Activated naive CD8-positive, alpha-beta T cell treated with anti-CD3 and anti-CD28 coated beads, Interleukin-2, amount 50 U/mL, for 24 hours (primary cell): ENCODE measurements at regions not wholly inside any gene's neighbourhood (a gene's known extent, or its start where the extent isn't known, plus 50 kb on each side); places are given as distances from the start of the nearest gene placed in this dataset.
A peak's percentile ranks its signal among the peaks of the same experiment; 100 is the strongest.
"Not testable (repeated sequence)": the region's sequence is repeated elsewhere in the genome, so short reads cannot be mapped to it uniquely, and the experiment has no call there.

ENCODE experiments used
- ATAC-seq: fragments of 150-1000 bp; cut with Tn5 transposase; one replicate; pipeline ENCODE4 v1.10.0; 2021
- DNase-seq: peaks from one replicate; pipeline ENCODE4 v3.0.0; 2021
- H3K27ac Mint-ChIP-seq: one replicate; pipeline ENCODE4 v1.8.0; 2021; ENCODE audit warnings: mild to moderate bottlenecking, mixed read lengths
- H3K27me3 Mint-ChIP-seq: one replicate; pipeline ENCODE4 v1.8.0; 2021; ENCODE audit warnings: mixed read lengths
- H3K36me3 Mint-ChIP-seq: one replicate; pipeline ENCODE4 v1.8.0; 2021; ENCODE audit warnings: low read depth, mixed read lengths
- H3K4me1 Mint-ChIP-seq: one replicate; pipeline ENCODE4 v1.8.0; 2021; ENCODE audit warnings: mixed read lengths
- H3K4me3 Mint-ChIP-seq: one replicate; pipeline ENCODE4 v1.8.0; 2021; ENCODE audit warnings: mild to moderate bottlenecking, moderate library complexity, mixed read lengths
- H3K9me3 Mint-ChIP-seq: one replicate; pipeline ENCODE4 v1.8.0; 2021; ENCODE audit warnings: mixed read lengths

DNA sequence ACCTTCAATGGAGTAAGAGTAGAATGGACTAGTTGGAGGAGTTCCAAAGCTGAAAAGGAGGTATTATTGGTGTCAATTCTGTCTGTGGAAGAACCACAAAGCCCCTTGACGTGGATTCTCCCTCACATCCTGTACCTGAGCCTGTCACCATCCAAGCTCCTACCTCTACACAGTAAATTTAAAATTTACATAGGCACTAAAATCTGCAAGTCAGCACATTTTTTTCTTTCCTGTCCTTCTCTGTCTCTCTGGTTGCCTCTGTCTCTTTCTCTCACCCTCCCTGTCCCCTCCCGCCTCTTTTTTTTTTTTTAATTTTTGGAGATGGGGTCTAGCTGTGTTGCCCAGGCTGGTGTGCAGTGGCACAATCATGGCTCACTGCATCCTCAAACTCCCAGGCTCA, 236.2 kb downstream of the ZNF37A start:
- not testable (repeated sequence) for DNase-seq, H3K4me1 Mint-ChIP-seq, H3K36me3 Mint-ChIP-seq, H3K4me3 Mint-ChIP-seq, H3K27me3 Mint-ChIP-seq, ATAC-seq, H3K27ac Mint-ChIP-seq, H3K9me3 Mint-ChIP-seq

DNA sequence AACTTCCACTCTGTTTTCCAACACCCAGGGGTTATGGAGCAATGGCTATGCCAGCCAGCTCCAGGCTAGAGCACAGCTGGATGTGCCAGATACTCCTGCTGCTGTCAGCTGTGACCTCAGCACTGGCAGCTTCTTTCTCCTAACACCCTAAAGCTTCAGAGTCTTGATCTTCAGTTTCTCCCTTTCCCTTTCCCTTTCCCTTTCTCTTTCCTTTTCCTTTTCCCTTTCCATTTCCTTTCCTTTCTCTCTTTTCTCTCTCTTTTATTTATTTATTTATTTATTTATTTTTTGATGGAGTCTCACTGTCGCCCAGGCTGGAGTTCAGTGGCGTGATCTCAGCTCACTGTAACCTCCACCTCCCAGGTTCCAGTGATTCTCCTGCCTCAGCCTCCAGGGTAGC, 237.0 kb downstream of the ZNF37A start:
- not testable (repeated sequence) for H3K27me3 Mint-ChIP-seq, H3K36me3 Mint-ChIP-seq, DNase-seq, H3K9me3 Mint-ChIP-seq, H3K27ac Mint-ChIP-seq, H3K4me1 Mint-ChIP-seq, H3K4me3 Mint-ChIP-seq, ATAC-seq

DNA sequence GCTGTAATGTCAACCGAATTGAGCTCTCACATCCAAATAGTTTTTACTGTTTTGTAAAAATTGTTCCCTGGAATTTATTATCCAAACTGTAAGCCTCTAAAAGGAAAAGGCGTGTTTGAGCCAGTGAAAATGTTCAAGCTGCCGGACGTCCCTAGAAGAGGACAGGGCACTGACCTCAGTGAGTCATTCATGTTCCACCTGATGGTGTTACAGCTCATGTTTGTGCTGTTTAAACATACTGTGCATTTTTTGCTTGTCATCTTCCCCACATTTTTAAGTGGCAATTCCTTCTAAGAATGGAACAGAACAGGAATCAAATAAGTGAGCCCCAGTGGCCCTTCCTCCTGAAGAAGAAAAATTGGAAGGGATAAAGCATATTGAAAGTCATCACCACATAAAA, 239.6 kb downstream of the ZNF37A start:
- not testable (repeated sequence) for ATAC-seq, H3K36me3 Mint-ChIP-seq, H3K9me3 Mint-ChIP-seq, H3K4me3 Mint-ChIP-seq, H3K27ac Mint-ChIP-seq, DNase-seq, H3K27me3 Mint-ChIP-seq, H3K4me1 Mint-ChIP-seq

DNA sequence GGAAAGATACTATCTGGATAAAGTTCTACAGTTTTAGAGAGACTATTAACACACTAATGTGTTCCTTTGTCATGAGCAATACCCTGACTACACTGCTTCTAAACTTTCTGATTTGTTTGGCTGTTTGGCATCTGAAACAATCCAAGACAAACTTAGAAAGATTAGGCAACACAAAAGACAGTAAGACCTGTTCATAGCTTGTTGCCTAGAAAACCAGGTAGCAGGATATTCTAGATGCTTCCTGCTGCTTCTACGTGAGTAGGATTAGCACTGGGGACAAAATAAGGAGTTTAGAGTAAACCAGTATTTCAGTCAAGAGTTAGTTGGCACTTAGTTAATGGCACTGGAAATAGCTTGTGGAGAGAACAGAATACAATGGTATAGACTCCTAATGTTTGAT, 256.5 kb downstream of the ZNF37A start:
- DNase-seq, H3K36me3 Mint-ChIP-seq, H3K9me3 Mint-ChIP-seq, H3K4me1 Mint-ChIP-seq, H3K4me3 Mint-ChIP-seq, H3K27ac Mint-ChIP-seq, ATAC-seq: not testable (repeated sequence)
- peaks cover 14% of the 10 kb centered on the region for H3K27me3 Mint-ChIP-seq

DNA sequence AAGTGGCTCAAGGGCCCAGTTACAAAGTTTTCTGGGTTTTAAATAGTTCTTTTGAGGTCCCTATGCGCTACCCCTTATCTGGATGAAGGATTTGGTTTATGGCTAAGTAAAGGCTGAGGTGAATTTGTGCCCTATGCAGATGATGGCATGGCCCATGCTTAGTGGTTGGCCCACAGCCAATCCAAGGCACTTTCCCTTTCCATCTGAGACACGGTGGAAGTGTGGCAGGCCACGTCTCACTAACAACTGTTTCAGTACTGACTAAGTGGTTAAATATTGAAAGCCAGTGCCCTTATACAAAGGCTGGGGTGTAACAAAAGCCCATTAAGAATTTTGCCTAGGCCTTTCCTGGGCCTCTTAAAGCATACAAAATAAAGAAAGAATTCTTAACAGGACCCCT, 260.3 kb downstream of the ZNF37A start:
- H3K4me1 Mint-ChIP-seq: peaks cover 13% of the 10 kb centered on the region
- H3K4me3 Mint-ChIP-seq, H3K9me3 Mint-ChIP-seq, H3K27ac Mint-ChIP-seq, ATAC-seq, H3K27me3 Mint-ChIP-seq, H3K36me3 Mint-ChIP-seq, DNase-seq: not testable (repeated sequence)

DNA sequence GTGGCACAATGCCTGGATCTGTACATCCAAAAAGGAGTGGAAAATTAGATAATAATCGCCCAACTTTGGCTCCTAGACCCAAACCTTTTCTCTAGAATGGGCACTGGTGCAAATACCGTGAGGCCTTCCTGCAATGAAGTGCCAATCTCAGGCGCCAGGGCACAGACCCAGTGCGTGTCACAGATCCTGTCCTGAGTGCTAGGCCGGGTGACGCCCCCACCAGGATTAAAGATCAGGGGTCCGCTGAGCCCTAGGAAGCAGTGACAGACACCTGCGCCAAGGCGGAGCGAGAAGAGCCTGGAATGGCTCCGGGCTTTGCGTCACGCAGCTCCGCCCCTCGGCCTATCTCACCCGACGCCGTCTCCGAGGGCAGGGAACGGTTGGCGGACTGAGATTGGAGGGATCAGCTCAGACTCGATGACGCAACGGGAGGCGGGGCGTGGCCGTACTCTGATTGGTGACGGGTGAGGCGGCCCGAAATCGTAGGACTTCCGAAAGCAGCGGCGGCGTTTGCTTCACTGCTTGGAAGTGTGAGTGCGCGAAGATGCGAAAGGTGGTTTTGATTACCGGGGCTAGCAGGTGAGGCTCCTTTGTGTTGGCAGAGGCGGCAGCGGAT, 261.9 kb downstream of the ZNF37A start:
- not testable (repeated sequence) for H3K27me3 Mint-ChIP-seq, H3K9me3 Mint-ChIP-seq, H3K36me3 Mint-ChIP-seq
- peak; percentile 71 for DNase-seq
- Mint-ChIP-seq H3K4me1 (peaks cover 13% of the 10 kb centered on the region), H3K4me3 (peak overlapping the region; percentile 85), H3K27ac (peak overlapping the region; percentile 91)
- peak; percentile 99 for ATAC-seq

DNA sequence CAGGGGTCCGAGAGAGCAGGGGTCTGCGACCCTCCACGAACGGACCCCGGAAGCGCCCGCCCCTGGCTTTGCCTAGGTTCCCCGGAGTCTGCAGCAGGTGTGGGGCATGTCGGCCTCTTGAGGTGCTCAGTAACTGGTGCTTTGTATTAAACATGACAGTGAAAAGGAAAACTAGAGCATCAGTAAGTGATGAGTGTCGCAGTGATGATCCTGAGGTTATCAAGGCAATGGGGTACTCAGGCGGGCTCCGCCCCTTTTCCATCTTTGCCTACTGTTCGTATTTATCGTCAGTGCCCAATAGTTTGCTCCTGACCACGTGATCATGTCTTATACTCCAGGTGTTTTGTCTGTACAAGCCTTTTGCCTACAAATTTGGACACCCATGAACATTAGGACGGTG, 262.4 kb downstream of the ZNF37A start:
- not testable (repeated sequence) for H3K27me3 Mint-ChIP-seq, DNase-seq, H3K9me3 Mint-ChIP-seq, H3K36me3 Mint-ChIP-seq
- ATAC-seq: peak; percentile 30
- Mint-ChIP-seq H3K4me1 (peaks cover 13% of the 10 kb centered on the region), H3K27ac (peak overlapping the region; percentile 91), H3K4me3 (peak overlapping the region; percentile 85)

DNA sequence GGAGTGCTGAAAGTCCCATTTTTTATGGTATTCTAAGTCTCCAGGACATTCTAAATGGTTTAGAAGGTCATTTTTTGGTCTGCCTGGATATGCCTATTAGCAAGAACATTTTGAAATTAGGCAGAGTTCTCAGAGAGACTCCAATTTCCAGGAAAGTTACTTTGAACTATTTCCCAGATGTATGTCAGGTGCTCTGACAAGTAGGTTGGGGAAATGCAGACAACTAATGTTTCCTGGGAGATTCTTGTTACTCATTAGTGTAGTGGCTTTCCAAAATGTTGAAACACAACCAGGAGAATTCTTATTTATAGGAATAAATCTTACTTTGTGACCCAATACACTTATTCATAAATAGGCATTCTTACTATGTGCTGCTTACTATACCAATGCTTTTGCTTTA, 268.4 kb downstream of the ZNF37A start:
- peaks cover 35% of the 10 kb centered on the region for H3K36me3 Mint-ChIP-seq
- not testable (repeated sequence) for ATAC-seq, H3K4me3 Mint-ChIP-seq, DNase-seq, H3K27ac Mint-ChIP-seq, H3K27me3 Mint-ChIP-seq, H3K9me3 Mint-ChIP-seq
- H3K4me1 Mint-ChIP-seq: peaks cover 15% of the 10 kb centered on the region

DNA sequence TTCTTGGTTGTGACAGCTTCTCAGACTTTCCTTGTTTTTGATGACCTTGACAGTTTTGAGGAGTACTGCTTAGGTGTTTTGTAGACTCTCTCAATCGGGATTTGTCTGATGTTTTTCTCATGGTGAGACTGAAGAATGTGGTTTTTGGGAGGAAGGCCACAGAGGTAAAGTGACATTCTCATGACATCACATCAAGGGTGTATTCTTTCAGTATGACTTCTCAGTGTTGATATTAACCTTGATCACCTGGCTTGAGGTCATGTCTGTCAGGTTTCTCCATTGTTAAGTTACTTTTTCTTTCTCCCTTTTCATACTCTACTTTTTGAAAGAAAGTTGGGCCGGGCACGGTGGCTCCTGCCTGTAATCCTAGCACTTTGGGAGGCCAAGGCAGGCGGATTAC, 269.9 kb downstream of the ZNF37A start:
- H3K4me3 Mint-ChIP-seq, H3K4me1 Mint-ChIP-seq, ATAC-seq, DNase-seq, H3K27ac Mint-ChIP-seq, H3K27me3 Mint-ChIP-seq, H3K9me3 Mint-ChIP-seq: not testable (repeated sequence)
- peaks cover 36% of the 10 kb centered on the region for H3K36me3 Mint-ChIP-seq

DNA sequence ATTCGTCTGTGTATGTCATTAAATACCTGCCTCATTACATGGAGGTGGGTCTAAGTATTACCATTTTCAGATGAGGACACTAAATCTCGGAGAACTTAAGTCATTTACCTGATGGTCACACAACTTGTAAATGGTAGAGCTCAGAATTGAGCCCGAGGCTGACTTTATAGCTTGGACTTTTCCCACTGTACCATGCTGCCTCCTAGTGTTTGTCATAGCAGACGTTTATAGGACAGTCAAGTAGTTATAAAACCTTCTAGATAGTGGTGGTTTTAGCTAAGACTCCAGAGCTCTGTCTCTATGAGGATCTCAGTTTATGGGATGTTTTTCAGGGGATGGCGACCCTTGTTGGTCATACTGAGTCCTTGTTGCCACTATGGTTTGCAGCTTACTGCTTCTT, 271.8 kb downstream of the ZNF37A start:
- H3K36me3 Mint-ChIP-seq: peaks cover 41% of the 10 kb centered on the region
- H3K9me3 Mint-ChIP-seq, DNase-seq, H3K4me1 Mint-ChIP-seq, H3K27me3 Mint-ChIP-seq, H3K4me3 Mint-ChIP-seq, ATAC-seq, H3K27ac Mint-ChIP-seq: not testable (repeated sequence)

DNA sequence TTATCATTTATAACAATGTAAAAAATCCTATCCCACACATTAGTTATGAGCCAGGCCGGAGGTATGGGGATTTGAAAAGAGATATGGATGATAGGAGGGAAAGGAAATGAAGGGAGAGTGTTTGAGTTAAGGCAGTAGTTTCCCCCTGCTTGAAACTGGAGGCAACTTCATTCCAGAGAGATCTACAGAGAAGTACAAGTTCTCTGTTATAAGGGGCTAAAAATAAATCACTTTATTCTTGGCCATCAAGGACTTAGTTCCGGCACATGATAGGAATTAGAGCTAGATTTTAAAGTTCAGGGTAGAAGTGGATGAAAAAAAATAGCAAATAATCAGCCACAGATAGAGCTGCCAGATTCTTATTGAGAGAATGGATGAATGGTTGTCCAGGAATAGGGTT, 289.7 kb downstream of the ZNF37A start:
- not testable (repeated sequence) for H3K4me1 Mint-ChIP-seq, H3K9me3 Mint-ChIP-seq, DNase-seq, H3K27ac Mint-ChIP-seq, H3K27me3 Mint-ChIP-seq, H3K36me3 Mint-ChIP-seq, ATAC-seq, H3K4me3 Mint-ChIP-seq

DNA sequence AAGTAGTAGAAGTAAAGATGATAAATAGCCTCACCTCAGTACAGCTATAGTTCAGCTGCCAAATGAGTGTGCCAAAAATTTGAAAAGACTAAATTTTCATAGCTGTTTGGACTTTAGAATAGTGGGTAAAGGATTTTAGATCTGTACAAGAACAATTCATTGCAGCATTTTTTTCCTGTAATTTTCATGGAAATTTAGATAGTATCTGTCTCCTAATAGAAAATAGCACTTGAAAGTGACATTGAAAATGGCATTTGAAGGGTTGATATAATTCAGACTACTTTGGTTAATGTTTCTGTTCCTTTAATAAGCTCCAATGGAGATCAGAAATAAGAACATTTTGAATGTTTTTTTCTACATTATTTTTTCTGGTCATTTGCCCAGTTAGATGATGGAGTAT, 292.7 kb downstream of the ZNF37A start:
- H3K4me1 Mint-ChIP-seq, H3K36me3 Mint-ChIP-seq, H3K27me3 Mint-ChIP-seq, H3K4me3 Mint-ChIP-seq, DNase-seq, H3K27ac Mint-ChIP-seq, H3K9me3 Mint-ChIP-seq, ATAC-seq: not testable (repeated sequence)

DNA sequence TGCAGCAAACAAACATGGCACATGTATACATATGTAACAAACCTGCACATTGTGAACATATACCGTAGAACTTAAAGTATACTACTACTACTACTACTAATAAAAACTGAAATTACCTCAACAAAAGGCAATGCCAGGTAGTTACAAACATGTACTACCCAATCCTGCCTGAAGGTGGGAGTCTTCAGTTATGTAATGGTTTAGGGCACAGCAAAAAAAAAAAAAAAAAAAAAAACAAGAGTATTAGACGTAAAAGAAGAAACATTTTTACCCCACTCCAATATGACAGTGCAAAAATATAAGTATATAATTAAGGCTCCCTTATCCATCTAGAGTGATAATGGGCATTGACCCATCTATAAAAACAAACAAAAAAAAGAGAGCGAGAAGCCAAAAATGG, 296.6 kb downstream of the ZNF37A start:
- H3K9me3 Mint-ChIP-seq, H3K27me3 Mint-ChIP-seq, H3K36me3 Mint-ChIP-seq, H3K4me1 Mint-ChIP-seq, H3K4me3 Mint-ChIP-seq, ATAC-seq, H3K27ac Mint-ChIP-seq: not testable (repeated sequence)
- peak; percentile 8 for DNase-seq

DNA sequence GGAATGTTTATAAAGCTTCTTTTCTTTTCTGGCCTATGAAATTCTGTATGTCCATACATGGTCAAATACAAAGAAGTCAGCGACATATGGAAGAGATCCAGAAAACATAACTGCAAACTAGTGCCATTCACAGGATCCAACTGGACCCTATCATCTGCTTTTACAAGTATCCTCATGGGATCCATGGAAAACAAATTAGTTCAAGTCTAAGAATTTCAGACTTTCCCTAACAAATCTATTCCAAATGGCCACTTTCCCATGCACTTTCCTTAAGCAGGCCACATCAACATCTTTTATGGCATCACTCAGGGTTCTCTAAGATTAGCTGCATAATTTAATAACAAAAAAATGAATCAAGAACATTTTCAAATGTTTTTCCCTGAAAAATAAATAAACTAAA, 301.3 kb downstream of the ZNF37A start:
- not testable (repeated sequence) for H3K36me3 Mint-ChIP-seq, H3K9me3 Mint-ChIP-seq, H3K4me3 Mint-ChIP-seq, H3K27ac Mint-ChIP-seq, H3K27me3 Mint-ChIP-seq, ATAC-seq, H3K4me1 Mint-ChIP-seq, DNase-seq

DNA sequence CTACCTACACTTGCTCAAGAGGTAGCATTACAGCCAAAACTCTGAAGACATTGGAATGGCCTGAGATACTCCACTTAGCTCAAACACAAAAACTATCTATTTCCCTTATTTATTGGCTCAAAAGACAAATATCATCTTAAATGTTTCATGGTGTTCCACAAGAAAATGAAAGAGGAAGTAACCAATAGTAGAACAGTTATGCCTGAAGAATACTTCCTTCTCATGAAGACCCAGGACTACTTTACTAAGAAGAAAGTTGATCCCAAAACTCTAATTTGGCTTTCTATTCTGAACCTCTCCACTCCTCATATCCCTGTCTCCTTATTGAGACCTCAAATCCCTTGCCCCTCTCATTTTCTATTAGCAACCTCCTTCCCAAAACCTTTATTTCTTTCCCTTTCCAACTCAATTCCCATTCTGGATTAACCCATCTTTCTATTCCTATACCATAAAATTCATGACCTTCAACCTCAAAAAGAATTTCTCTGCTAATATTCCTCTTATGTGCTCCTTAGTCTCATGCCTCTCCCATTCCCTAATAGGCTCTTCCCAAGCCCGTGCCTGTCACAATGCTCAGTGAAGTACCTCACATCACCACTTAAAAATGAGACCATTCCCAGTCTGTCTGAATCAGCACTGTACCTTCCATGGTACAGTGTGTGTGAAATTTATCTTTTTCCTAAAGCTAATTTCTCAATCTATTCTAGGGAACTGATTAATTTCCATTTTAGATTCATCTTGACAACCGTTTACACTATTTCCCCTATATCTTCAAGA, 302.2 kb downstream of the ZNF37A start:
- not testable (repeated sequence) for H3K27me3 Mint-ChIP-seq, ATAC-seq, H3K4me1 Mint-ChIP-seq, H3K36me3 Mint-ChIP-seq, H3K4me3 Mint-ChIP-seq, H3K27ac Mint-ChIP-seq, H3K9me3 Mint-ChIP-seq, DNase-seq
